GM18858 (cell line): ENCODE measurements at regions not wholly inside any gene's neighbourhood (a gene's known extent, or its start where the extent isn't known, plus 50 kb on each side); places are given as distances from the start of the nearest gene placed in this dataset.

Experiments used
- ATAC-seq: cut with Tn5 transposase; IDR thresholded peaks from one replicate; pipeline ENCODE4 v1.9.1; 2021; ENCODE audit not compliant: unreplicated experiment

DNA sequence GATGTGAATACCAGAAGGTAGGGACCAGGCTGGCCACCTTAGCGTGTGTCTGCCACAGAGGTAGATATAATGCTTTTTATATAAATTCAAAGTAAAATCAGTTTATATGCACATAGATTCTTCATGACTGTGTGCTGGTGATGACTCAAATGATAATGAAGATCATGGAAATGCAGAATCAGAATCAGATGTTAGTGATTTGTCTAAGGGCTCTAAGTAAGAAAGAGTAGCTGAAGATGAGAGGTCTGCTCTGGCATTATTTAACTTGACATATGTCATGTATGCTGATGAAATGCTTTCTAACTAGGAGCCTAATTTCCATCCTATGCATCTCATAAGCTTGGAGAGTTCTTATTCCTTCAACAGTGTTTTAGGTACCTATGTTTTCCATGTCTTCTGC is 50.3 kb upstream of the DPH6 start:
- no peak for ATAC-seq

- no peak for ATAC-seq
Measured at GRCh38 chr15:35602836-35603235, 56.9 kb upstream of the DPH6 start.

DNA sequence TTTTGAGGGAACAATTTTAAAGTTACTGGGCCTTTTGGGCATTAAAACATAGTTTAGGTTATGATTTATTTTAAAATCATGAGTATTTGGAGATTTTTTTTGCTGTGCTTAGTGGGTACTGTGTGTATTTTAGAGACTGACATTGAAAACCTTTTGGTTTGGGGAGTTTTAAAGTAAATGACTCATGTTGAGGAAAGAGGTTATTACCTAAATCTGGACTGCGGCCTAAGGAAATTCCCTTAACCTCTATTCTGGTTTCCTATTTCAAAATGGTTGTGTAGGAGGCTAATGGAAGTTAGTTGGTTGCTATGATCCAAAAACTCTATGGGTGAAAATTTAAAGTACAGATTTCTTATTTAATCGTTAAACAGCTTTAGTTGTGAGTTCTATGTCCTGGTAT is 57.3 kb upstream of the DPH6 start:
- ATAC-seq = peak; percentile 74

- ATAC-seq = no peak
Measured at GRCh38 chr15:35603856-35604255, 57.9 kb upstream of the DPH6 start.

DNA sequence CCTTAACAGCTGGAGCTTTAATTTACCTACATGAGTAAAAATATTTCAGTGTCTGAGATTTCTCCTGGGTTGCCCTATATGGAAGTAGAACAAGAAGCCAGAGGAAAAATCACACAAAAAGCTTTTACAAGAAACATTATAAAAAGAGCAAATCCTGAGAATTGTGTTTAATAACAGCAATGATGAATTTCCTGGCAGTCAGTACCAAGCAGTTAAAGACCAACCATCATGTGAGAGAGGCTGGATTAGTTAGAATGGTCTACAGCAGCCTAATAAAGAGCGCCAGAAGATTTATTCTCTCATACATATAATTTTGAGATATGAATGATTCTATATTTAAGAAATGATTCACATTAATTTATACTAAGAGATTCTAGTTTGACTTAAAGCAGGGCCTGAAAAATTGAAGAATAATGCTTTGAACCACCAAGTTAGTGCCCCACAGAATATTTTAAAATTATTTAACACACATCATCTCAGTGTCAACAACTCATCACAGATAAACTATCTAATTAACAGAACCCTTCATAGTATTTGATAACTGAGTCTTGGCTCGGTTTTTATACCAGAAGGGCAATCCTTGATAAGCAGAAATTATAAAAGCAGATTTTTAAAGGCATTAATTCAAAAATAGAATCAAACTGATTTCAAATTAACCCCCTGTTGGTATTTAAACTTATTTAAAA is 59.9 kb upstream of the DPH6 start:
- ATAC-seq = no peak

DNA sequence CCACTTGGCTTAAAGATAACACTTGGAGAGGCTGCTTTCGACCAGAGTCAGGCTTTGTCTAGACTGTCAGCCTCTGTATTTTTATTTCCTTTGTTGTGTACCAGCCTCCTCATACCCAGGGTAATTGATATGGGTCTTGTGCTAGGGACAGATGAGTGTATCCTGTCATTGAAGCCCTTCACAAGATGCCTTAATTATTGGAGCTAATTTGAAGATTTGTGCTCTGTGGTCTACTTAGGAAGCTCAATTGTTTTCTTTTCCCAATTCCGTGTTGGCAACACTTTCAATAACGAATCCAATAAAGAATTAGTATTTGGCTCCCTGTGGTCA is 60.5 kb upstream of the DPH6 start:
- ATAC-seq = no peak

DNA sequence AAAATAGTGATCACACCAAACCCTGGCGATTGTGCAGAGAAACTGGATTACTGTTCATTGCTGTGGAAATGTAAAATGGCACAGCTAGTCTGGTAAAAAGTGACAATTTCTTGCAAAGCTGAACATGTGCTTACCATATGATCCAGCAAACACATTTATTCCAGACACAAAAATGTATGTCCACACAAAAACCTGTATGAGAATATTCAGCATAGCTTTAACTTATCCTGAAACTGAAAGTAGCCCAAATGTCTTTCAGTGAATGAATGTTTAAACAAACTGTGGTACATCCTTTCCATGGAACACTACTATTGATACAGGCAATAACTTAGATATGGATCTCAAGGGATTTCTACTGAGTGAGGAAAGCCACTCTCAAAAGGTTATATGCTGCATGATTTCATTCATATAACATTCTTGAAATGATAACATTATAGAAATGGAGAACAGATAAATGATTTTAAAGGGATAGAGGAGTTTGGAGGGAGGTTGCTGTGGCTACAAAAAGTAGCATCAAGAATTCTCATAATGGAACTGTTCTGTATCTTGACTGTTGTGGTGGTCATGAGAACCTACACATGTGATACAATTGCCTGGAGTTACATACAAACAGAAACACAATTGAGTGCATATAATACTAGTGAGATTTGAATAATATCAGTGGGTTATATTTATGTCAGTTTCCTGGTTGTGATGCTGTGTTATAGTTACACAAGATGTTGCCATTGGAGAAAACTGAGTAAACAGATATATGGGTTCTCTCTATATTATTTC is 70.7 kb upstream of the DPH6 start:
- ATAC-seq = no peak

- ATAC-seq = no peak
Measured at GRCh38 chr15:35618260-35619188, 72.6 kb upstream of the DPH6 start.

DNA sequence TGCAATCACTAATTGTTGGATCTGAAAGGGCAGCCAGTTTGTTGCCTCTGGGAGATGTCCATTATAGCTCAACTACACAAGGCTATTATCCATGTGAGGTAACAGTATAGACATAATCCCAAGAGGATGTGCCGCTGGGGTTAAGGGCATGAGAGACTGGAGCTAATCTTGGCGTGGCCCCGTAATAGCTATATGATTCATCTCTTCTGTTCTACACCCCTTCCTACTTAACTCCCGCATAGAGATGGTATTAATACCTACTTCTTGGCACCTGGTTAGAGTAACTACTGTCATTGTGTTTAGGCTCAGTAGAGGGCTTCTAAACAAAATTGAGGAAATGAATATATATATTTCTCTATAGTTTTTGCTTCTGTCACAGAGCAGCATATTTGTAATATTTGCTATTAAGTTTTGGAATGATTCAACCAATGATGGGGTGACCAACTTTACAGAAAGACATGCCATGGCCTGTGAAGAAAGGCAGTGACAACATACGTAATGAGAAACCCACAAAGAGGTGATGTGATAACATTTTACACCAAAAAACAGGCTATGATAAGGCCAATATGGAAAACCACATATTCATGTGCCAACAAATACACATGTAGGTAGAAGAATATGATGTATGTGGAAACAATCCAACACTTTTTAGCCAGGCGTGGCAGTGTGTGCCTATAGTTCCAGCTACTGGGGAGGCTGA is 76.8 kb upstream of the DPH6 start:
- ATAC-seq = no peak

- no peak for ATAC-seq
Measured at GRCh38 chr15:35624881-35625280, 78.9 kb upstream of the DPH6 start.

GRCh38 chr15:35626571-35627318 is 80.8 kb upstream of the DPH6 start:
- no peak for ATAC-seq

- ATAC-seq = no peak
Measured at GRCh38 chr15:35627696-35628095, 81.7 kb upstream of the DPH6 start.

DNA sequence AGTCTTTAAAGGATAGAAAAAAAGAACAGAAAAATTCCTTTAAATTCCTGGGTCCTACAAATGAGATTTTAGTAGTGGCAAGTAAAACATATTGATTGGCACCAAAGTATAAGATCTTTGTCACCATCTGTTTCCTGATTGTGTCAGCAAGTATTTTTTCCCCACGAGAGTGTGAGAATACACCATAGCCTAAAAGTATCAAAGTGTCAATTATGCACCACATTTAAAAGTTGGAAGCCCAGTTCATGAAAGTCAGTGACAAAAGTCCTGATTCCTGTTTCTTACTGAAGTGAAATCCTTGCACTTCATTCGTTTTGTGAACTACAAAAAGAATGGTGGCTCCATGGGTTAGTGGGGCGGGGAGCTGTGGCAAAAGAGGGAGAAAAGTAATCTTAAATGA is 83.8 kb upstream of the DPH6 start:
- no peak for ATAC-seq

GRCh38 chr15:35630532-35630931 is 84.6 kb upstream of the DPH6 start:
- no peak for ATAC-seq

DNA sequence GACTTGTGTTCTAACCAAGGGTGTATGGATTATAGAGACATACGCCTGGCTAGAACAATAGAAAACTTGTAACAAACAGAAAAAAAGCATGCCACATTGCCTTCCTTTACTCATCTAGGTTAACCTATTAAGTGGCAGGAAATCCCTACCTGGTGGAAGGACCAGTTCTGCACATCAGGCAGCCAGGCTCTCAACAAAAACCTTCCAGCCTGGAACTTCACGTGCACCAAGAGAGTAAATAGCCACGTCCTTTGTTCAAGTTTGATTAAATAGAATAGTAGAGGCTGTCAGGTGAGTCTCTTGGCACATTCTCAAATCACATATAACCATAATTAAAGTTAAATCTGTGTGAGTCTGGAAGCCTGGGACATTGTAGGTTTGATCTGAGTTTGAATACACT is 85.0 kb upstream of the DPH6 start:
- no peak for ATAC-seq

GRCh38 chr15:35633677-35634076 is 87.7 kb upstream of the DPH6 start:
- ATAC-seq = no peak

GRCh38 chr15:35646790-35647189 is 100.8 kb upstream of the DPH6 start:
- no peak for ATAC-seq

DNA sequence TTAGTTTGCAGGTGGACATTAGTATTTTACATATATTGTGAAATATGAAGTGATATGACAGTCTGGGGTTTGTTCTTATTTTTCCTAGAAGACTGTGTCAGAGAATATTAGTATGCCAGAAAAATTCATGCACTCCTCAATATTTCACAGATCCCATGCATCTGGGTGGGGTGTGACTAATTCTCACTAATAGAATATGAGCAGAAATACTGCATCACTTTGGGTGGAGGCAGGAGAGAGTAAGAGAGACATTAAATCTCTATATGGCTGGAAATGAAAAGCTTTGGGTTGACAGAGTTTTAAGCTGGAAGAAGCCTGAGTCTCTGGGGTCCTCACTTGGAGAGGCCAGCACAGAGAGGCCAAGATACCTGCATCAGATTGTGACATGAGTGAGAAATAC is 101.3 kb upstream of the DPH6 start:
- no peak for ATAC-seq

DNA sequence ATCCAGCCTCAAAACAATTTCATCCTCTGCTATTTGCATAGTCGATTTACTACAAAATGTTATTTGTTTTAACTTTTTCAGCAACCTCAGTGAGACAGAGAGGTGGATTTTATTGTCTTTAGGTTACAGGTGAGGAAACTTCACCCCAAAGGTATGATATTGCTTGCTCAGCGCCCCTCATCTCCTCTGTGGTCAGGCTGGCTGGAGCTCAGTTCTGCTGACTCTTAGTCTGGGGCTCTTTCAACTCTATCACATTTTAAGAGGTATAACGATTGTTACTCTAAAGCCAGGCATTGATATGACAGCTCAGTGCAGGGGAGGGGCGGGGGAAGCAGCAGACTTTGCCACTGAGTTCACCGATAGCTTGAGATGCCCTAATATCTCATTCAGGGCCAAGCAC is 103.0 kb upstream of the DPH6 start:
- ATAC-seq = no peak

DNA sequence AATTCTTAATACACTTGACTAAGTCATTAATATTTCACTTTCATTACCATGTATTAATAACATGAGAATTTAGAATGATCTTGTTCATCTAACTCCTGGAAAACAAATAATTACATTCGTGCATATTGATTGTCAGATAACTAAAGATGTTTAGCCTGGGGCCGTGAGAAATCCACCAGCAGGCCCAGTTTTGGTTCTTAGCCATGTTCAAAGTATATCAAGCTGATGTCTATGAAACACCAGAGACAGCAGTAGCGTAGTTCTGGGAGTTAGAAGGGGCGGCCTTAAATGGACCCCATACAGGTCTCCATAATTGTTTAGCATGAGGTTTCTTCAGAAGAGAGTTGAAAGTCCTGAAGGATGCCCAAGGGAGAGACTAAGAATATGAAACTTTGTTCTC is 103.6 kb upstream of the DPH6 start:
- ATAC-seq = no peak

DNA sequence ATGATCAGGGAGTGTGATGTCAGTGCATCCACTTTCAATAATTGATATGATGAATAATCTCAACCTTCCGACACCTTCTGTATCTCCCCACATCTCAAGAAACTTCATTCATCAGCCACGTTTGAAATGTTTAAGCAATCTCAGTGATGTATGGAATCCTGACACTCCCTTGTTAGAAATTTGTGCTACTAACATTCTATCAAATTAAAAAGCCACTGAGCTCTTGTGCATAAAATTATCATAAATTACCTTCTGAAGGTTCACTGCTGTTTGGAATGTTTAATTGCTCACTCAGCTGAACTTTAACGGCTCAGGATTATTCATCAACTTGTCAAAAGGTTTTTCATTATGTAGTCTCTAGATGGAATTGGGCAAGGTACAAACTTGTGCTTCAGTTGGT is 108.4 kb upstream of the DPH6 start:
- ATAC-seq = no peak
